Activated CD4-positive, alpha-beta T cell treated with anti-CD3 and anti-CD28 coated beads for 36 hours (primary cell): ENCODE measurements at regions not wholly inside any gene's neighbourhood (a gene's known extent, or its start where the extent isn't known, plus 50 kb on each side); places are given as distances from the start of the nearest gene placed in this dataset.
A peak's percentile ranks its signal among the peaks of the same experiment; 100 is the strongest.

Experiments
- ATAC-seq: fragments of 200-7000 bp; cut with Tn5 transposase; one replicate; pipeline ENCODE4 v1.10.0; 2021; ENCODE audit warnings: mild to moderate bottlenecking, moderate library complexity
- CTCF ChIA-PET: fragments of 350-600 bp; sonication (Branson Sonifier 250); formaldehyde crosslinking; loops from one replicate; lab custom pipeline; 2021; ENCODE audit warnings: antibody characterized with exemption; lab: Charles Lee
- POLR2A ChIA-PET: fragments of 350-600 bp; sonication (Branson Sonifier 250); formaldehyde crosslinking; loops from one replicate; lab custom pipeline; 2021; ENCODE audit warnings: antibody characterized with exemption, inconsistent platforms; lab: Charles Lee
- DNase-seq: peaks from one replicate; pipeline ENCODE4 v3.0.0-alpha.2; 2020
- H3K27ac Mint-ChIP-seq: one replicate; pipeline ENCODE4 v1.8.0; 2021; ENCODE audit warnings: mixed read lengths
- H3K27me3 Mint-ChIP-seq: one replicate; pipeline ENCODE4 v1.8.0; 2021; ENCODE audit warnings: mixed read lengths
- H3K36me3 Mint-ChIP-seq: one replicate; pipeline ENCODE4 v1.8.0; 2021; ENCODE audit warnings: low read depth, mixed read lengths
- H3K4me1 Mint-ChIP-seq: one replicate; pipeline ENCODE4 v1.8.0; 2021; ENCODE audit warnings: mixed read lengths
- H3K4me3 Mint-ChIP-seq: one replicate; pipeline ENCODE4 v1.8.0; 2021; ENCODE audit warnings: mild to moderate bottlenecking, moderate library complexity, mixed read lengths
- H3K9me3 Mint-ChIP-seq: one replicate; pipeline ENCODE4 v1.8.0; 2021; ENCODE audit warnings: low read depth, mixed read lengths
- intact Hi-C, 2 experiments: fragments of 100-400 bp; cut with DNase I in 1 of 2; cut with micrococcal nuclease in 1 of 2; formaldehyde crosslinking; loops; one replicate each; pipeline versions ENCODE4 v1.14.2 to v1.15.1; 2022 to 2024; cut with DNase I, micrococcal nuclease

DNA sequence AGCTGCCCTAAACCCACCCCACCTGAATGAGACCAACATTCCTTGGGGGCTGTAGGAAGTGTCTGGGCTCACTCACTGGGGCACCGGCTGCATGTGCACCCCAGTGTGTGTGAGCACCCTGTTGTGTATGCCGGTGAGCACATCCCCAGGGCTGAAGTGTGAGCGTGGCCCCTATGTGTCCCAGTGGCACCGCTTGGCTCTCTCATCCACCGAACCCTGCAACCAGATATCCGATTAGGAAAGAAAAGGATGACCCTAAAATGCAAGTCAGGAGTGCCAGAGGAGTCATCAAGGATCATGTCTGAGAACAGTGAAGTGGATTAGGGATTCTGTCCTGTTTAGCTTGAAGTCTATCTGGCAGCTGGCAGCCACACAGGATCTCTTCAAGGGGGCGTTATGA lies 84.0 kb upstream of the ALDH1L1 start:
- intact Hi-C loops = no loop called here
- Mint-ChIP-seq H3K9me3 (no peaks in the 10 kb centered on the region), H3K4me1 (no peaks in the 10 kb centered on the region), H3K27me3 (peaks cover 23% of the 10 kb centered on the region), H3K36me3 (no peaks in the 10 kb centered on the region), H3K4me3 (no peak overlapping the region), H3K27ac (no peak overlapping the region)
- ATAC-seq (no peak), DNase-seq (no peak)
- POLR2A ChIA-PET = no interaction called here
- CTCF ChIA-PET = no interaction called here

DNA sequence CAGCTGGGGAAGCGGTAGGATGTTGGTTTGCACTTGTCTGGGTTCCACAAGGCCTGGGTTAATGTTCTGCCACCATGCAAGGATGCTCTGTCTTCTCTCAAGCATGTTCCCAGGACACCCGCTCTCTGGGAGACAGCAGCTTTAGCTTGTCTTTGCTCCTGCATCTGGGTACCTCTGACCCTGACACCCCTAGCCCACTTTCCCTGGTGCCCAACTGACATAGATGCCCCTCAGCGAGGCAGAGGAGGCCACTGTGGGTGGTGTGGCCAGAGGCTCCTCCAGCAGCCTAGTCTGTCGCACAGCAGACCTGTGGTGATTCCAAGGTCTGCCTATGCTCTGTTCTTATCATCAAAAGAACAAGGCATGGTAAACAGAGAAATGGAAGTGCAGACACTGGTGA lies 83.6 kb upstream of the ALDH1L1 start:
- Mint-ChIP-seq H3K9me3 (no peaks in the 10 kb centered on the region), H3K36me3 (no peaks in the 10 kb centered on the region), H3K27me3 (peaks cover 19% of the 10 kb centered on the region), H3K4me1 (no peaks in the 10 kb centered on the region), H3K4me3 (no peak overlapping the region), H3K27ac (no peak overlapping the region)
- DNase-seq = no peak
- intact Hi-C loops = no loop called here
- ChIA-PET POLR2A (no interaction called here), CTCF (no interaction called here)
- ATAC-seq = no peak

DNA sequence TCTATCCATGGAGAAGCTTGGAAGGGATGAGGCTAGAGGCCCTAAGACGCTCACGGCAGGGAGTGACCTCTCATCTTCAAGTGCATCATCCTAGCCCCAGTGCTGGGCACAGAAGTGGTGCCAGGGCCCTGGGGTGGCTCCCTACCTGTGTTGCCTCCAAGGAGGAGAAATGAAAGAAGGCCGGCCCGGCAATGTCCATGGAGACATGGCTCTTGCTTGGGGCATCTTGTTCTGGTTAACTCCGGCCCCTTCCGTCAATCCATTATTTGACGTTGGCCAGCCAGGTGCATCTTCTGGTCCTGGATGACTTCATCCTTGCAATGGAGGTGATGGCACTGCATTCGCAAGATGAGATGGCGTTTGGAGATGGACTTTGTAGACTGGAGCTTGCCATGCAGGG lies 83.2 kb upstream of the ALDH1L1 start:
- ChIA-PET POLR2A (no interaction called here), CTCF (no interaction called here)
- H3K9me3 Mint-ChIP-seq = no peaks in the 10 kb centered on the region
- H3K4me3 Mint-ChIP-seq = no peak overlapping the region
- H3K4me1 Mint-ChIP-seq = no peaks in the 10 kb centered on the region
- H3K27me3 Mint-ChIP-seq = peaks cover 18% of the 10 kb centered on the region
- intact Hi-C loops = no loop called here
- ATAC-seq (no peak), DNase-seq (no peak)
- no peaks in the 10 kb centered on the region for H3K36me3 Mint-ChIP-seq
- no peak overlapping the region for H3K27ac Mint-ChIP-seq

DNA sequence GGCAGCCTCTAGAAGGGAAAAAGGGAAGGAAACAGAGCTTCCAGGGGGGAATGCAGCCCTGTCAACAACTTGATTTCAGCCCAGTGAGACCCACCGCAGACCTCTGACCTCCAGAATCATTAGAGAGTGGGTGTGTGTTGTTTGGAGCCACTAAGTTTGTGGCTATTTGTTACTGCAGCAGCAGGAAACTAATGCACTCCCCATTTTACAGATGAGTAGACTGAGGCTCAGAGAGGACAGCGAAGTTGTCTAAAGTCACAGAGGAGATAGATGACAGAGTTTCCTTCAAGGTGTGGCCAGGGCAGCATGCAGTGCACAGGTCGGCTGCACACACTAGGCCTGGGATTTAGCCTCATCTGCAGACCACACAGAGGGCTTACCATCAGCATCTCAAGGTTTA lies 81.8 kb upstream of the ALDH1L1 start:
- peaks cover 10% of the 10 kb centered on the region for H3K27me3 Mint-ChIP-seq
- ChIA-PET POLR2A (no interaction called here), CTCF (no interaction called here)
- no peaks in the 10 kb centered on the region for H3K4me1 Mint-ChIP-seq
- no peaks in the 10 kb centered on the region for H3K9me3 Mint-ChIP-seq
- H3K27ac Mint-ChIP-seq = no peak overlapping the region
- intact Hi-C loops = no loop called here
- ATAC-seq (no peak), DNase-seq (no peak)
- no peaks in the 10 kb centered on the region for H3K36me3 Mint-ChIP-seq
- H3K4me3 Mint-ChIP-seq = no peak overlapping the region

DNA sequence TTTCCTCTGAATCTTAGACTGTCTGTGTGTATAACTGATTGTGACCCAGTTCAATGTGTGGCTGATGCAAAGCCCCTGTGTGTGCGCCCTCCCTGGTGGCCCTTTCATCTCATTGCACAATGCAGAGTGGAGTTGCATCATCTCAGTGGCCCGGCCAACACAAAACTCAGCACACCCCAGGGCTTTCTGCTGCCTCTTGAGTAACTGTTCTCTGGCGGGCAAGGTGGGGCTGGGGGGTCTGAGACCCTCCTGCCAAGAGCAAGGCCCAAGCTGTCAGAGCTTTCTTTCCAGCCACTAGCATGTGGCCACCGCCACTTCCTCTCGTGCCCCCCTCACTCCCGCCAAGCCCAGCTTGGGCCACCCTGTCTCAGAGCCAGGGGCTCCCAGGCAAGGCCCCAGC lies 80.7 kb upstream of the ALDH1L1 start:
- ATAC-seq = peak; percentile 63
- H3K9me3 Mint-ChIP-seq = no peaks in the 10 kb centered on the region
- H3K27me3 Mint-ChIP-seq = peaks cover 7% of the 10 kb centered on the region
- H3K27ac Mint-ChIP-seq = no peak overlapping the region
- intact Hi-C loops = no loop called here
- H3K36me3 Mint-ChIP-seq = no peaks in the 10 kb centered on the region
- H3K4me3 Mint-ChIP-seq = no peak overlapping the region
- no peaks in the 10 kb centered on the region for H3K4me1 Mint-ChIP-seq
- POLR2A ChIA-PET = no interaction called here
- peak; percentile 33 for DNase-seq
- CTCF ChIA-PET = no interaction called here

DNA sequence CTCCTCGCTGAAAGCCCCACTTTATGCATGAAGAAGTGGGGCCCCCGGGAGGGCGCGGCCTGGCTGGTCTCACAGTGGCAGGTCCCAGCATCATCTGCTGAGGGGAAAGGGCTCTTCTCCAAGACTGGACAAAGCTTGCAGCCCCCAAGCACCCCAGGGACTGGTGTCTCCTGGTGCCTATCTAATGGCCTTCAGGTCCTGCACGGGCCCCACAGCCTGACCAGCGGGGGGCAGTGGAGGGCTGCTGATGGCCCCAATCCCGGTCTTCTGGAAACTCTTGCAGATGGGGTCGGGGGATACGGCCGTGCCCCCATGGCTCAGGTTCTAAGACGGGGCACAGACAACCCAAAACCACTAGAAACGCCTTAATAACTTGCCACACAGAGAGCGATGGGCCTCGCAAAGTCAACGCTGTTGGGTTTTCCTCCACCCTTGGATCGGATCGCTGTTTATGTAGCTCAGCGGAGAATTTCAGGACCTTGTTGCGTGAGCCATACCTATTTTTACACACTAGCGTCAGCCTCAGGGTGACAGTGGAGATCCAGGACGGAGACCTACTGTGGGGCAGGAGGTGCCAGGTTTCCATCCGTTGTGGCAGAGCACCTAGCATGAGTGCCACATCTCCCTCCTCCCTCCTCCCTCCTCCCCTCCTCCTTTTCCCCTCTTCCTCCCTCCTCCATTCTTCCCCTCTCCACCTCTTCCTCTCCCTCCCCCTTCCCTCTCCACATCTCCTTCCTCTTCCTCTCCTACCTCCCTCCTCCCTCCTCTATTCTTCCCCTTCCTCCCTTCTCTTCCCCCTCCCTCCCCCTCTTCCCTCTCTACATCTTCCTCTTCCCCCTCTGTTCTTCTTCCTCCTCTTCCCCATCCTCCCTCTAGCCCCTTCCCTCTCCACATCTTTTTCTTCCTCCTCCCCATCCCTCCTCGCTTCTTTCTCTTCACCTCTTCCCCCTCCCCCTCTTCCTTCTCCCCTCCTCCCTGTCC lies 79.3 kb upstream of the ALDH1L1 start:
- ATAC-seq (no peak), DNase-seq (peak; percentile 54)
- Mint-ChIP-seq H3K27me3 (peaks cover 4% of the 10 kb centered on the region), H3K4me3 (no peak overlapping the region), H3K27ac (no peak overlapping the region), H3K36me3 (no peaks in the 10 kb centered on the region), H3K9me3 (no peaks in the 10 kb centered on the region), H3K4me1 (no peaks in the 10 kb centered on the region)
- CTCF ChIA-PET = no interaction called here
- POLR2A ChIA-PET = no interaction called here
- intact Hi-C loops = loop anchor here in 1 of 2 experiments (1.0 kb wide), 1 partner anchor 130 kb away; no protein-coding TSS in a partner anchor

DNA sequence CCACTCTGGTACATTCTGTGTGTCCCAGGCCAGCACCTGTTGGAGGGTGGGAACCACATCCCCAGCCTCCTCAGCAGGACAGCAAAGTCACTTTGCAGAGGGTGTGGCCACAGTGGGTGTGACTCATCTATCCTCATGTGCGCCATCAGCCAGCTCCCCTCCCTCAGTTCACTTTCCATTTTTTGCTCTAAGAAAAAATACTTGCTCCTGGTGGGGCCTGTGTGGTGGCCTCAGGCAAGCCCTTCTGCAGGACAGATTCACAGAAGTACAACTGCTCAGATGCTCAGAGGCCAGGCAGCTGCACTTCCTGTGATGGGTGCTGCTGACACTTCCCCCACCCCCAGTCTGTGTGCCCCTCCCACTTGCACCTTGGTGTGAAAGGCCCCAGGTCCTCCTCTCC lies 78.3 kb upstream of the ALDH1L1 start:
- no peaks in the 10 kb centered on the region for H3K36me3 Mint-ChIP-seq
- peak; percentile 33 for DNase-seq
- ATAC-seq = peak; percentile 57
- no peak overlapping the region for H3K27ac Mint-ChIP-seq
- ChIA-PET POLR2A (no interaction called here), CTCF (no interaction called here)
- H3K27me3 Mint-ChIP-seq = no peaks in the 10 kb centered on the region
- H3K9me3 Mint-ChIP-seq = no peaks in the 10 kb centered on the region
- no peak overlapping the region for H3K4me3 Mint-ChIP-seq
- intact Hi-C loops = loop anchor here in 1 of 2 experiments (1.0 kb wide), 1 partner anchor 131 kb away; no protein-coding TSS in a partner anchor
- no peaks in the 10 kb centered on the region for H3K4me1 Mint-ChIP-seq

DNA sequence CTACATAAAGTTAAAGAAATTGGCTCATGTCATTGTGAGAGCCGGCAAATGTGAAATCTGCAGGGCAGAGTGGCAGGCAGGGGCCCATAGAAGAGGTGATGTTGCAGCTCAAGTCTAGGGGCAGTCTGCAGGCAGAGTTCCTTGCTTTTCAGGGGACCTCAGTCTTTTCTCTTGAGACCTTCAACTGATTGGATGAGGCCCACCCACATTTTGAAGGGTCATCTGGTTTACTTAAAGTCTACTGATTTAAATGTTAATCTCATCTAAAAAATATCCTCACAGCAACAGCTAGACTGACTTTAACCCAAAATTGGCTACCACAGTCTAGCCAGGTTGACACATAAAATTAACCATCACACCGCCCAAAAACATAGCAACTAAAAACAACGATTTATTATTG lies 77.6 kb upstream of the ALDH1L1 start:
- CTCF ChIA-PET = no interaction called here
- H3K27ac Mint-ChIP-seq = no peak overlapping the region
- POLR2A ChIA-PET = no interaction called here

DNA sequence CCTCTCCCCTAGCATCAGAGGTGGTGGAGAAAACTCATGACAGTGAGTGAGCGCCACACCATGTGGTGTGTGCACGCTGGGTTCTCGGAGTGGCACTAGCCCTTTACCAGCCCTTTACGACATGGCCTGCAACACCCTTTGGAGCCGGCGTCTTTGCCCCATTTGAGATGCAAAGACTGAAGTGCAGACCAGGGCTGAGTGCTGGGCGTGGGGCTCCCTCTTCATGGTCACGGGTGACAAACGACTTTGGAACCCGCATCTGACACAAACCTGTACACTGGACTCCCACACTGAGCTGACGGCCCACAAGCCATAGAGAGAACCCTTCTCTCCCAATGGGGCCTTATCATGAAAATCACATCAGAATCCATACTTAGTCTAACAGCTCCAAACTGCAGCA lies 76.8 kb upstream of the ALDH1L1 start:
- no peaks in the 10 kb centered on the region for H3K9me3 Mint-ChIP-seq
- intact Hi-C loops = no loop called here

More for the DNA sequence above, 77.6 kb upstream of the ALDH1L1 start:
- Mint-ChIP-seq H3K36me3 (no peaks in the 10 kb centered on the region), H3K27me3 (no peaks in the 10 kb centered on the region), H3K4me3 (no peak overlapping the region), H3K9me3 (no peaks in the 10 kb centered on the region), H3K4me1 (no peaks in the 10 kb centered on the region)
- intact Hi-C loops = no loop called here
- DNase-seq = no peak
- no peak for ATAC-seq

DNA sequence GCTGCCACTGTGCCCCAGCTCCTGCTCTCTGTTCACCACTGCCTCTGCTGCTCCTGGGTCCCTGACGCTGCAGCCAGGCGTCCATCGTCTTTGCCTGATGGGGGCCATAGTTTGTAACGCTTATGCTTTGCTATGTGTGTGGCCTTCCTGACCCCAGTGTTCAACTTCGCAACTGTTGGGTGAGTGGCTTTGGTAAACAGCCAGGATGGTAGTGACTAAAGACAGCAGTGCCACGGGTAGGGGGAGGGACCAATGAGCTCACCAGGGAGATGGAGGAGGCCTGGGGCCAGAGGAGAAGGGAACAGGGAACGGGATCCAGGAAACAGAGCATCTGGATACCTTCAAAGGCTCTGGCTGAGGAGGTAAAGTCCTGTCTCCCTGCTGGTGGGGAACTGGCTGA lies 75.9 kb upstream of the ALDH1L1 start:
- Mint-ChIP-seq H3K36me3 (no peaks in the 10 kb centered on the region), H3K27ac (no peak overlapping the region), H3K4me1 (no peaks in the 10 kb centered on the region), H3K27me3 (no peaks in the 10 kb centered on the region), H3K9me3 (no peaks in the 10 kb centered on the region), H3K4me3 (no peak overlapping the region)
- intact Hi-C loops = no loop called here
- CTCF ChIA-PET = interaction anchor here (0.6 kb wide), 1 partner anchor 57 kb away, joined by 3 read pairs; no protein-coding TSS in a partner anchor
- no peak for DNase-seq
- no peak for ATAC-seq
- POLR2A ChIA-PET = no interaction called here

More for the DNA sequence above, 76.8 kb upstream of the ALDH1L1 start:
- POLR2A ChIA-PET = no interaction called here
- no peaks in the 10 kb centered on the region for H3K4me1 Mint-ChIP-seq
- no peak overlapping the region for H3K27ac Mint-ChIP-seq
- CTCF ChIA-PET = no interaction called here
- no peaks in the 10 kb centered on the region for H3K27me3 Mint-ChIP-seq
- ATAC-seq (no peak), DNase-seq (no peak)
- H3K36me3 Mint-ChIP-seq = no peaks in the 10 kb centered on the region
- H3K4me3 Mint-ChIP-seq = no peak overlapping the region

DNA sequence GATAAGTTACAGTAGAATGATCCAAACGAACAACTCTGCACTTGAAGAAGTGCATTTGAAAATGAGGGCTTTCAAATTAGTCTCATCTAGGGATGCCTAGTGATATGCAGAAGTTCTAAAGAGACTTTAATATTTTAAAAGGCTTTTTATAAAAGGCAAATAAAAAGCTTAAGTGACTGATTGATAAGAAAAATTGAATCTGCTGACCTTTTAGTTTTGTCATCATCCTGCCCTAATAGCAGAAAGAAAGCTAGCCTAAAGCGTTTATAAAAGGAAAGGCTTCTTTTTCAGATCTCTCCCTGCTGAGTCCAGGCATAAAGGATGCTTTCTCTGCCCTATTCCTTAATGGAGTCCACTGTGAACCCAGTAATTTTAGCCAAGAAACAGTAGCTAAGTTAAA lies 72.7 kb upstream of the ALDH1L1 start:
- Mint-ChIP-seq H3K4me1 (no peaks in the 10 kb centered on the region), H3K36me3 (no peaks in the 10 kb centered on the region), H3K27ac (no peak overlapping the region), H3K4me3 (no peak overlapping the region), H3K27me3 (peaks cover 3% of the 10 kb centered on the region), H3K9me3 (no peaks in the 10 kb centered on the region)
- ChIA-PET POLR2A (no interaction called here), CTCF (no interaction called here)
- intact Hi-C loops = no loop called here
- no peak for DNase-seq
- no peak for ATAC-seq

DNA sequence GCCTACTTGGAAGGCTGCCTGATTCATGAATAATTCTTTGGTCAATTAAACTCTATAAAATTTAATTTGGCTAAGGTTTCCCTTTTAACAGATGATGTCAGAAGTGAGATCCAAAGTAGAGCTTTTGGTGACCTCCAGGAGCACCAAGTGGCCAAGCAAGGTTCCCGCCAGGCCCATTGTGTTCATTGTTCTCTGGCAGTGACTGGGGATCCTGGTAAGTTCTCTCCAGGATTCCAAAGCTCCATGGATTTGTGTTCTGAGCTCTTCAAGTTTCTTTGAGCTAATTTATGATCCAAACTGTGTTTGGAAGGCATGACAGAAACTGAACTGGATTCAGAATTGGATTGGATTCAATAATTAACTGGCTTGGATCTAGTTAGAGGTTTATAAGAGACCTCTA lies 72.0 kb upstream of the ALDH1L1 start:
- ATAC-seq (no peak), DNase-seq (no peak)
- H3K4me1 Mint-ChIP-seq = no peaks in the 10 kb centered on the region
- peaks cover 5% of the 10 kb centered on the region for H3K9me3 Mint-ChIP-seq
- no peak overlapping the region for H3K4me3 Mint-ChIP-seq
- H3K27me3 Mint-ChIP-seq = peaks cover 4% of the 10 kb centered on the region
- H3K27ac Mint-ChIP-seq = no peak overlapping the region
- intact Hi-C loops = no loop called here
- ChIA-PET POLR2A (no interaction called here), CTCF (no interaction called here)
- H3K36me3 Mint-ChIP-seq = no peaks in the 10 kb centered on the region
